ENCODE measurements at regions not wholly inside any gene's neighbourhood (a gene's known extent, or its start where the extent isn't known, plus 50 kb on each side); places are given as distances from the start of the nearest gene placed in this dataset.

- no peaks in the 10 kb centered on the region for H3K9me3 ChIP-seq (ENCODE audit: insufficient read depth, low read length)
- H3K9ac ChIP-seq (ENCODE audit: low read length): no peak overlapping the region
- H3K27me3 ChIP-seq (ENCODE audit: low read depth, low read length): no peaks in the 10 kb centered on the region; the same call in 1 of the 2 replicates
- H3K4me2 ChIP-seq (ENCODE audit: low read length): no peak overlapping the region
- TF ChIP-seq CTCF (IDR thresholded peaks at IDR 0.05; ENCODE audit: low read depth, low read length) (no peak), EZH2phosphoT487 (IDR thresholded peaks at IDR 0.05; ENCODE audit: low read depth) (no peak)
- no peaks in the 10 kb centered on the region for H4K20me1 ChIP-seq (ENCODE audit: insufficient read depth, low read length)
- H2AFZ ChIP-seq (ENCODE audit: low read depth, low read length): no peak overlapping the region
- no peaks in the 10 kb centered on the region for H3K36me3 ChIP-seq (replicated peaks; ENCODE audit: low read depth, low read length)
- no peak overlapping the region for H3K4me3 ChIP-seq (ENCODE audit: low read length)
- no peaks in the 10 kb centered on the region for H3K79me2 ChIP-seq (ENCODE audit: low read length)
- no peak overlapping the region for H3K27ac ChIP-seq (ENCODE audit: low read length)
- H3K4me1 ChIP-seq (ENCODE audit: low read length): no peaks in the 10 kb centered on the region
These were observed 125.2 kb upstream of the ESR1 start for GRCh38 chr6:151682251-151682650.

GRCh38 chr6:151682922-151683321 is 124.6 kb upstream of the ESR1 start:
- no peaks in the 10 kb centered on the region; the same call in 1 of the 2 replicates for H3K27me3 ChIP-seq (ENCODE audit: low read depth, low read length)
- H2AFZ ChIP-seq (ENCODE audit: low read depth, low read length): no peak overlapping the region
- no peak overlapping the region for H3K4me3 ChIP-seq (ENCODE audit: low read length)
- H3K4me2 ChIP-seq (ENCODE audit: low read length): no peak overlapping the region
- no peak overlapping the region for H3K27ac ChIP-seq (ENCODE audit: low read length)
- no peaks in the 10 kb centered on the region for H3K79me2 ChIP-seq (ENCODE audit: low read length)
- TF ChIP-seq EZH2phosphoT487 (IDR thresholded peaks at IDR 0.05; ENCODE audit: low read depth): no peak
- TF ChIP-seq CTCF (IDR thresholded peaks at IDR 0.05; ENCODE audit: low read depth, low read length): no peak
- H3K36me3 ChIP-seq (replicated peaks; ENCODE audit: low read depth, low read length): no peaks in the 10 kb centered on the region
- H4K20me1 ChIP-seq (ENCODE audit: insufficient read depth, low read length): no peaks in the 10 kb centered on the region
- no peaks in the 10 kb centered on the region for H3K9me3 ChIP-seq (ENCODE audit: insufficient read depth, low read length)
- no peaks in the 10 kb centered on the region for H3K4me1 ChIP-seq (ENCODE audit: low read length)
- H3K9ac ChIP-seq (ENCODE audit: low read length): no peak overlapping the region

GRCh38 chr6:151683381-151683780 is 124.1 kb upstream of the ESR1 start:
- H3K4me2 ChIP-seq (ENCODE audit: low read length): no peak overlapping the region
- no peaks in the 10 kb centered on the region for H3K36me3 ChIP-seq (replicated peaks; ENCODE audit: low read depth, low read length)
- no peaks in the 10 kb centered on the region; the same call in 1 of the 2 replicates for H3K27me3 ChIP-seq (ENCODE audit: low read depth, low read length)
- no peak overlapping the region for H2AFZ ChIP-seq (ENCODE audit: low read depth, low read length)
- H3K9me3 ChIP-seq (ENCODE audit: insufficient read depth, low read length): no peaks in the 10 kb centered on the region
- no peak for TF ChIP-seq EZH2phosphoT487 (IDR thresholded peaks at IDR 0.05; ENCODE audit: low read depth)
- no peak for TF ChIP-seq CTCF (IDR thresholded peaks at IDR 0.05; ENCODE audit: low read depth, low read length)
- H3K9ac ChIP-seq (ENCODE audit: low read length): no peak overlapping the region
- H3K4me3 ChIP-seq (ENCODE audit: low read length): no peak overlapping the region
- H3K79me2 ChIP-seq (ENCODE audit: low read length): no peaks in the 10 kb centered on the region
- no peaks in the 10 kb centered on the region for H3K4me1 ChIP-seq (ENCODE audit: low read length)
- no peak overlapping the region for H3K27ac ChIP-seq (ENCODE audit: low read length)
- no peaks in the 10 kb centered on the region for H4K20me1 ChIP-seq (ENCODE audit: insufficient read depth, low read length)

- Histone ChIP-seq H3K27ac (ENCODE audit: low read length) (no peak overlapping the region), H3K79me2 (ENCODE audit: low read length) (no peaks in the 10 kb centered on the region), H3K4me3 (ENCODE audit: low read length) (peak overlapping the region; percentile 72), H4K20me1 (ENCODE audit: insufficient read depth, low read length) (no peaks in the 10 kb centered on the region), H3K4me2 (ENCODE audit: low read length) (peak overlapping the region; percentile 89), H2AFZ (ENCODE audit: low read depth, low read length) (0 out of 2 replicates have a peak overlapping the region, but pooled peaks have one; percentile 36), H3K36me3 (replicated peaks; ENCODE audit: low read depth, low read length) (peaks cover 7% of the 10 kb centered on the region), H3K9me3 (ENCODE audit: insufficient read depth, low read length) (no peaks in the 10 kb centered on the region), H3K27me3 (ENCODE audit: low read depth, low read length) (no peaks in the 10 kb centered on the region), H3K9ac (ENCODE audit: low read length) (peak overlapping the region; percentile 61; the same call in 1 of the 2 replicates), H3K4me1 (ENCODE audit: low read length) (peaks cover 25% of the 10 kb centered on the region)
- TF ChIP-seq CTCF (IDR thresholded peaks at IDR 0.05; ENCODE audit: low read depth, low read length): no peak
- no peak for TF ChIP-seq EZH2phosphoT487 (IDR thresholded peaks at IDR 0.05; ENCODE audit: low read depth)
These were observed 117.8 kb upstream of the ESR1 start for GRCh38 chr6:151689499-151690201.

Measured in OCI-LY3 (cell line).